ENCODE measurements at regions not wholly inside any gene's neighbourhood (a gene's known extent, or its start where the extent isn't known, plus 50 kb on each side); places are given as distances from the start of the nearest gene placed in this dataset.

DNA sequence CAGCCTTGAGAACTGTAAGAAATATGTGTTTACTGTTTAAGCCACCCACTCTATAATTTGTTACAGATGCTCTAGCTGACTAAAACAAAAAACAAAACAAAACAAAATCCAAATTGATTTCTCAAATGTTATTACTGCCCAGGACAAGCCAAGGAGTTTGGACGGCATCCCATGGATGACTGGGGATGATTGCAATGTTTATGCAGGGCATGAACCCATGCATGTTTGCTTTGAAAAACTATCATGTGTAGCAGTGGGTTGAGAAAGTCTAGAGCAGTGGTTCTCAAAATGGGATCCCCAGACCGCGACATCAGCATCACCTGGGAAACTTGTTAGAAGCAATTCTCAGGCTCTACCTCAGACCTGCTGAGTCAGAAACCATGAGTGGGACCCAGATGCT, 223.2 kb upstream of the PSMD7 start:
- H3K36me3 ChIP-seq = no peaks in the 10 kb centered on the region
- intact Hi-C loops (cut with DNase I) = loop anchor here in 1 of 10 donors (10.0 kb wide), 1 partner anchor 151 kb away; no protein-coding TSS in a partner anchor
- 91 to 97% (median 93%) methylated on average over 3 of the region's 3 CpGs for WGBS, 4 donors
- no peaks in the 10 kb centered on the region for H3K4me1 ChIP-seq
- ATAC-seq = no peak
- H3K9me3 ChIP-seq = peaks cover 0 to 16% (median 5%) of the 10 kb centered on the region in 12 donors
- no peak for DNase-seq
- no peak overlapping the region for H3K4me3 ChIP-seq
- no peaks in the 10 kb centered on the region for H3K27me3 ChIP-seq
- no peak overlapping the region for H3K27ac ChIP-seq
- TF ChIP-seq, protein P1, sequence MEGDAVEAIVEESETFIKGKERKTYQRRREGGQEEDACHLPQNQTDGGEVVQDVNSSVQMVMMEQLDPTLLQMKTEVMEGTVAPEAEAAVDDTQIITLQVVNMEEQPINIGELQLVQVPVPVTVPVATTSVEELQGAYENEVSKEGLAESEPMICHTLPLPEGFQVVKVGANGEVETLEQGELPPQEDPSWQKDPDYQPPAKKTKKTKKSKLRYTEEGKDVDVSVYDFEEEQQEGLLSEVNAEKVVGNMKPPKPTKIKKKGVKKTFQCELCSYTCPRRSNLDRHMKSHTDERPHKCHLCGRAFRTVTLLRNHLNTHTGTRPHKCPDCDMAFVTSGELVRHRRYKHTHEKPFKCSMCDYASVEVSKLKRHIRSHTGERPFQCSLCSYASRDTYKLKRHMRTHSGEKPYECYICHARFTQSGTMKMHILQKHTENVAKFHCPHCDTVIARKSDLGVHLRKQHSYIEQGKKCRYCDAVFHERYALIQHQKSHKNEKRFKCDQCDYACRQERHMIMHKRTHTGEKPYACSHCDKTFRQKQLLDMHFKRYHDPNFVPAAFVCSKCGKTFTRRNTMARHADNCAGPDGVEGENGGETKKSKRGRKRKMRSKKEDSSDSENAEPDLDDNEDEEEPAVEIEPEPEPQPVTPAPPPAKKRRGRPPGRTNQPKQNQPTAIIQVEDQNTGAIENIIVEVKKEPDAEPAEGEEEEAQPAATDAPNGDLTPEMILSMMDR (IDR thresholded peaks at IDR 0.05) = no peak
- no peak for TF ChIP-seq POLR2A (IDR thresholded peaks at IDR 0.05)

DNA sequence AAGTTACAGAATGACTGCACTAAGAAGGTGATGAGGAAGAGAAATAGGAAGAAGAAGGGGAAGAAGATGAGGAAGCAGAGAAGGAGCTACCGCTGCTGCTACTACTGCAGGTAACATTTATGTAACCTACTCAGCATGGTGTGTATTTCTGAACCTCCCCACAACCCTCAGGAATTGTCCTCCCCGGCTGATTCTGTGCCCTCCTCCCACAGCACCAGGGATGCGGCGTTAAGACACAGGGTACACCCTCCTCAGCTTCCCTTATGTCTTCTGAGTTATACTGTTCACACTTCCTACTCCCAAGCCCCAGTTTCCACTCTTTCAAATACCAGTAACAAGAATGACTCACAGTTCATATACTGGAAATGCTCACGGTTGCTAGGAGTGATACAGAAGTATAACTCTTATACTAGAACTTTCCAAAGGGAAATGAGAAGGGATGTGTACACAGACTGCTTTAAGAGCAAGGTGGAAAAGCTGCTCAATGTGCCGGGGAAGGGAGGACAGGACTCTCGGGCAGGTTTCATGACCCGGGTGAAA, 224.5 kb upstream of the PSMD7 start:
- Histone ChIP-seq H3K9me3 (peaks cover 0 to 16% (median 5%) of the 10 kb centered on the region in 12 donors), H3K36me3 (no peaks in the 10 kb centered on the region), H3K27me3 (no peaks in the 10 kb centered on the region), H3K4me3 (no peak overlapping the region), H3K4me1 (no peaks in the 10 kb centered on the region), H3K27ac (no peak overlapping the region)
- ATAC-seq (no peak), DNase-seq (no peak)
- WGBS, 4 donors = 70 to 76% (median 74%) methylated on average over 8 of the region's 8 CpGs
- no peak for TF ChIP-seq POLR2A (IDR thresholded peaks at IDR 0.05)
- TF ChIP-seq, protein P1 (IDR thresholded peaks at IDR 0.05) = no peak
- intact Hi-C loops (cut with DNase I) = loop anchor here in 1 of 10 donors (10.0 kb wide), 1 partner anchor 153 kb away; no protein-coding TSS in a partner anchor

DNA sequence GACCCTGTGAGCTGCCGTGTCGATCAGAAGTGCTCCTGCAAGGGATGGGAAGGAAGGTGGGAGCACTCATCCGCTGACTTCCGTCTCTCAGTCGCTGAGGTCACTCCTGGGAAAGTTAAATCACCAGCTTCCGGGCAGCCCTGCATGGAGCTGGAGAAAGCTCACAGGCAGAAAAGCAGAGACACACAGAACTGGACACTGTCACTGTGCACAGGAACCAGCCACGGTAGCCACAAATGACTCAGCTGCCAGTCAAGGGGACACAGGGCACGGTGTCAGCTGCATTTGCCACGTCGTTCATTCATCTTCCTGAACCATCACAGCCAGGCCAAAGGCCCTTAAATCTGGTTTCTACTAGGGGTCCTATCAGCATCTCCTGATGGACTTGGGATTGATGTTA, 226.4 kb upstream of the PSMD7 start:
- Histone ChIP-seq H3K4me3 (no peak overlapping the region), H3K27ac (no peak overlapping the region), H3K27me3 (no peaks in the 10 kb centered on the region), H3K9me3 (peaks cover 0 to 10% (median 3%) of the 10 kb centered on the region in 12 donors), H3K36me3 (no peaks in the 10 kb centered on the region), H3K4me1 (no peaks in the 10 kb centered on the region)
- 72 to 79% (median 73%) methylated on average over 10 of the region's 10 CpGs for WGBS, 4 donors
- DNase-seq (no peak), ATAC-seq (no peak)
- no peak for TF ChIP-seq POLR2A (IDR thresholded peaks at IDR 0.05)
- TF ChIP-seq, protein P1 (IDR thresholded peaks at IDR 0.05) = no peak
- intact Hi-C loops (cut with DNase I) = loop anchor here in 1 of 10 donors (10.0 kb wide), 1 partner anchor 155 kb away; no protein-coding TSS in a partner anchor

DNA sequence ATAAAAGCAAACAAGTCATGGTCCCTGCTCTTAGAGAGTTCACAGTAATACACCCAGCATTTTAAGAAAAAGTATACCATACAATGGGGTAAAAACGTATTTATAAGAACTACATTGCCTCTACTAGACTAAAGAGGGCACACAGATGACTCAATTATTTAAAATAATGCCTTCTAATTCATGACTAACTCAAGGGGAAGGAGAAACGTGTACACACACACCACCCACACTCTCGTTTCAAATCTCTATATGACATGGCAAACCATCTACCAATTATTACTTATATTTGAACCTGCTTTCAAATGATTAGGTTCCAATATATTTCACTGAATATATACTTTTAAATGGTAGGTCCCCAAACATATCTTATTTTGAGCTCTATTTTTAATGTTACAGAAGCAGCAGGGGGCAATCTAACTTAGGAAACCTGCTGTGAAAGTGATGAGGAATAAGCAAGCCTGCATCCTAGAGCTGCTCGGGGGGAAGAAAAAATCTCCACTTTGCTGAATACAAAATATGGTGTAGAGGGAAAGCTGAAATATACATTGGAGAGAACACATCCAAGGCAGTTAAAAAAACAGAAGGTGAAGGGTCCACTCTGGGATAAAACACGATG, 232.4 kb upstream of the PSMD7 start:
- intact Hi-C loops (cut with DNase I) = no loop called here
- DNase-seq (no peak), ATAC-seq (no peak)
- Histone ChIP-seq H3K4me3 (no peak overlapping the region), H3K9me3 (no peaks in the 10 kb centered on the region), H3K27me3 (no peaks in the 10 kb centered on the region), H3K27ac (no peak overlapping the region), H3K4me1 (no peaks in the 10 kb centered on the region), H3K36me3 (no peaks in the 10 kb centered on the region)
- TF ChIP-seq, protein P1 (IDR thresholded peaks at IDR 0.05) = peak in 3 of 12 donors; percentile 17 to 29 (median 21)
- TF ChIP-seq POLR2A (IDR thresholded peaks at IDR 0.05) = no peak
- WGBS, 4 donors = 46 to 56% (median 52%) methylated on average over 5 of the region's 5 CpGs
